ENCODE measurements at regions not wholly inside any gene's neighbourhood (a gene's known extent, or its start where the extent isn't known, plus 50 kb on each side); places are given as distances from the start of the nearest gene placed in this dataset.

DNA sequence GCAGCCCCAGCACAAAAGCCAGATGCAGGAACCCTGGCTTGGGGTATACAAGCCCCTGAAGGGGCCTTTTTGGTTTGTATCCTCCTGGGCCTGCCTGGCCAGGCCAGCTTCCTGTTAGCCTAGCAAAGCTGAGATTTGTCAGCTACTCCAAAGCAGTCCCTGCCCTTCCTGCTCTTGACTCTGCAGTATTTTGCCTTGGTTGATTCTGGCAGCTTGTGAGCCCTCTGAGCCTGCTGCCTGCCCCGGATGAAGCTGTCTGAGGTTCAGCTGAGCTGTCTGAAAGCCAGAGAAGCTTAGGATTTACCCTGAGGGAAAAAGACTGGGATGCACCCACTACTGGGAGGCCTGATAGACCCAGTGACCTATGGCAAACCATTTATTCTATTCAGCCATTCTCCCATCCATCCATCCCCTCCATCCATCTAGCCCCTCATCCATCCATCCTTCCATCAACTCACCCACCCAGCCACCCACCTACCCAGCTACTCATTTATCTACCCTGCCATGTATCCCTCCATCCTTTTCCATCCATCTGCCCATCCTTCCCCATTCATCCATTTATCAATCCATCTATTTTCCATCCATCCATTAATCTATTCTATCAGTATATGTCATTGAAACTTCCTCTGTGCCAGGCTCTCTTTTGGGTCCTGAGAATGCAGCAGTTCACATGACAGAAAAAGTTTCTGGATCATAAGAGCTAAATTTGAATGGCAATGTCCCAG lies 307.5 kb downstream of the DHX35 start (continued):
- no peak for TF ChIP-seq ASH2L (IDR thresholded peaks at IDR 0.05; ENCODE audit: low read length)
- TF ChIP-seq PHF8 (conservative IDR thresholded peaks at IDR 0.05; ENCODE audit: low read depth, low read length), result no peak
- no peak for TF ChIP-seq CBX8 (IDR thresholded peaks at IDR 0.05; ENCODE audit: borderline replicate concordance, low read depth, low read length)
- no peak for TF ChIP-seq CEBPB (IDR thresholded peaks at IDR 0.05; ENCODE audit: low read depth, low read length)
